Activated CD8-positive, alpha-beta T cell treated with anti-CD3 and anti-CD28 coated beads, Interleukin-2, amount 10 ng/mL, durations not matched to agents 7 days and 5 days (primary cell): ENCODE measurements at regions not wholly inside any gene's neighbourhood (a gene's known extent, or its start where the extent isn't known, plus 50 kb on each side); places are given as distances from the start of the nearest gene placed in this dataset.
"Not testable (repeated sequence)": the region's sequence is repeated elsewhere in the genome, so short reads cannot be mapped to it uniquely, and the experiment has no call there.

Source experiments
- ATAC-seq: fragments of 150-1000 bp; cut with Tn5 transposase; one replicate; pipeline ENCODE4 v1.10.0; 2021; ENCODE audit warnings: moderate library complexity
- CTCF ChIA-PET: fragments of 350-600 bp; sonication (Branson Sonifier 250); formaldehyde crosslinking; loops from one replicate; lab custom pipeline; 2021; ENCODE audit warnings: antibody characterized with exemption; lab: Charles Lee
- POLR2A ChIA-PET: fragments of 350-600 bp; sonication (Branson Sonifier 250); formaldehyde crosslinking; loops from one replicate; lab custom pipeline; 2021; ENCODE audit warnings: antibody characterized with exemption; lab: Charles Lee
- DNase-seq: peaks from one replicate; pipeline ENCODE4 v3.0.0-alpha.2; 2020
- H3K27ac Mint-ChIP-seq: one replicate; pipeline ENCODE4 v1.8.0; 2021; ENCODE audit warnings: mild to moderate bottlenecking, mixed read lengths
- H3K27me3 Mint-ChIP-seq: one replicate; pipeline ENCODE4 v1.8.0; 2021; ENCODE audit warnings: low read depth, mixed read lengths
- H3K36me3 Mint-ChIP-seq: one replicate; pipeline ENCODE4 v1.8.0; 2021; ENCODE audit warnings: low read depth, mixed read lengths
- H3K4me1 Mint-ChIP-seq: one replicate; pipeline ENCODE4 v1.8.0; 2021; ENCODE audit warnings: low read depth, mixed read lengths
- H3K4me3 Mint-ChIP-seq: one replicate; pipeline ENCODE4 v1.8.0; 2021; ENCODE audit warnings: mild to moderate bottlenecking, mixed read lengths
- H3K9me3 Mint-ChIP-seq: one replicate; pipeline ENCODE4 v1.8.0; 2022; ENCODE audit warnings: mixed read lengths; ENCODE audit not compliant: insufficient read depth

GRCh38 chr5:84764227-84764626 lies 379.5 kb upstream of the EDIL3 start:
- Mint-ChIP-seq H3K4me3 (no peak overlapping the region), H3K36me3 (no peaks in the 10 kb centered on the region), H3K27ac (no peak overlapping the region), H3K4me1 (no peaks in the 10 kb centered on the region), H3K9me3 (no peaks in the 10 kb centered on the region), H3K27me3 (no peaks in the 10 kb centered on the region)
- CTCF ChIA-PET = no interaction called here
- DNase-seq = no peak
- POLR2A ChIA-PET = no interaction called here
- no peak for ATAC-seq

GRCh38 chr5:84758008-84758407 lies 373.3 kb upstream of the EDIL3 start:
- Mint-ChIP-seq H3K4me3 (no peak overlapping the region), H3K36me3 (no peaks in the 10 kb centered on the region), H3K27me3 (no peaks in the 10 kb centered on the region), H3K9me3 (no peaks in the 10 kb centered on the region), H3K27ac (no peak overlapping the region), H3K4me1 (no peaks in the 10 kb centered on the region)
- ChIA-PET CTCF (no interaction called here), POLR2A (no interaction called here)
- DNase-seq (no peak), ATAC-seq (no peak)

GRCh38 chr5:84752780-84753179 lies 368.1 kb upstream of the EDIL3 start:
- POLR2A ChIA-PET = no interaction called here
- no peaks in the 10 kb centered on the region for H3K27me3 Mint-ChIP-seq
- CTCF ChIA-PET = no interaction called here
- no peaks in the 10 kb centered on the region for H3K9me3 Mint-ChIP-seq
- H3K4me1 Mint-ChIP-seq = no peaks in the 10 kb centered on the region
- no peaks in the 10 kb centered on the region for H3K36me3 Mint-ChIP-seq
- no peak overlapping the region for H3K27ac Mint-ChIP-seq
- ATAC-seq (no peak), DNase-seq (no peak)
- no peak overlapping the region for H3K4me3 Mint-ChIP-seq

- Mint-ChIP-seq H3K4me3 (no peak overlapping the region), H3K4me1 (no peaks in the 10 kb centered on the region), H3K9me3 (no peaks in the 10 kb centered on the region), H3K27ac (no peak overlapping the region), H3K36me3 (no peaks in the 10 kb centered on the region), H3K27me3 (no peaks in the 10 kb centered on the region)
- DNase-seq (no peak), ATAC-seq (no peak)
- POLR2A ChIA-PET = no interaction called here
- CTCF ChIA-PET = no interaction called here
These were observed 363.6 kb upstream of the EDIL3 start for GRCh38 chr5:84748313-84748712.

- DNase-seq, CTCF ChIA-PET, H3K27me3 Mint-ChIP-seq, ATAC-seq, H3K36me3 Mint-ChIP-seq, H3K27ac Mint-ChIP-seq, H3K4me1 Mint-ChIP-seq, H3K4me3 Mint-ChIP-seq, POLR2A ChIA-PET, H3K9me3 Mint-ChIP-seq: not testable (repeated sequence)
These were observed 361.6 kb upstream of the EDIL3 start for GRCh38 chr5:84746280-84746679.

GRCh38 chr5:84741056-84741455 lies 356.4 kb upstream of the EDIL3 start:
- Mint-ChIP-seq H3K27me3 (no peaks in the 10 kb centered on the region), H3K27ac (no peak overlapping the region)

GRCh38 chr5:84729326-84729725 lies 344.6 kb upstream of the EDIL3 start:
- DNase-seq = no peak
- POLR2A ChIA-PET = no interaction called here
- Mint-ChIP-seq H3K4me1 (no peaks in the 10 kb centered on the region), H3K36me3 (no peaks in the 10 kb centered on the region), H3K27ac (no peak overlapping the region), H3K27me3 (no peaks in the 10 kb centered on the region), H3K9me3 (peaks cover under 1% of the 10 kb centered on the region), H3K4me3 (no peak overlapping the region)
- CTCF ChIA-PET = no interaction called here
- ATAC-seq = no peak

More at GRCh38 chr5:84741056-84741455, 356.4 kb upstream of the EDIL3 start:
- no peaks in the 10 kb centered on the region for H3K36me3 Mint-ChIP-seq
- CTCF ChIA-PET = no interaction called here
- no peaks in the 10 kb centered on the region for H3K9me3 Mint-ChIP-seq
- no peak overlapping the region for H3K4me3 Mint-ChIP-seq
- ATAC-seq (no peak), DNase-seq (no peak)
- H3K4me1 Mint-ChIP-seq = no peaks in the 10 kb centered on the region
- POLR2A ChIA-PET = no interaction called here

GRCh38 chr5:84727708-84728107 lies 343.0 kb upstream of the EDIL3 start:
- no peak for ATAC-seq
- no peak overlapping the region for H3K27ac Mint-ChIP-seq
- POLR2A ChIA-PET = no interaction called here
- peaks cover 5% of the 10 kb centered on the region for H3K9me3 Mint-ChIP-seq
- H3K36me3 Mint-ChIP-seq = no peaks in the 10 kb centered on the region
- no peak overlapping the region for H3K4me3 Mint-ChIP-seq
- no peaks in the 10 kb centered on the region for H3K27me3 Mint-ChIP-seq
- no peak for DNase-seq
- CTCF ChIA-PET = no interaction called here
- H3K4me1 Mint-ChIP-seq = no peaks in the 10 kb centered on the region

GRCh38 chr5:84725946-84726570 lies 341.4 kb upstream of the EDIL3 start:
- H3K36me3 Mint-ChIP-seq = no peaks in the 10 kb centered on the region
- ATAC-seq (no peak), DNase-seq (no peak)
- no peaks in the 10 kb centered on the region for H3K4me1 Mint-ChIP-seq
- H3K27ac Mint-ChIP-seq = no peak overlapping the region
- peaks cover 5% of the 10 kb centered on the region for H3K9me3 Mint-ChIP-seq
- CTCF ChIA-PET = no interaction called here
- POLR2A ChIA-PET = no interaction called here
- H3K4me3 Mint-ChIP-seq = no peak overlapping the region
- no peaks in the 10 kb centered on the region for H3K27me3 Mint-ChIP-seq

- Mint-ChIP-seq H3K27me3 (no peaks in the 10 kb centered on the region), H3K27ac (no peak overlapping the region), H3K9me3 (peaks cover 15% of the 10 kb centered on the region), H3K4me3 (no peak overlapping the region), H3K36me3 (no peaks in the 10 kb centered on the region), H3K4me1 (no peaks in the 10 kb centered on the region)
- ATAC-seq = no peak
- ChIA-PET CTCF (no interaction called here), POLR2A (no interaction called here)
- DNase-seq = no peak
These were observed 340.0 kb upstream of the EDIL3 start for GRCh38 chr5:84724683-84725082.

- Mint-ChIP-seq H3K36me3 (no peaks in the 10 kb centered on the region), H3K4me3 (no peak overlapping the region), H3K27ac (no peak overlapping the region), H3K27me3 (no peaks in the 10 kb centered on the region), H3K9me3 (peaks cover 15% of the 10 kb centered on the region), H3K4me1 (no peaks in the 10 kb centered on the region)
- ATAC-seq (no peak), DNase-seq (no peak)
- ChIA-PET CTCF (no interaction called here), POLR2A (no interaction called here)
These were observed 339.5 kb upstream of the EDIL3 start for GRCh38 chr5:84724181-84724580.

GRCh38 chr5:84718377-84718776 lies 333.7 kb upstream of the EDIL3 start:
- ATAC-seq = no peak
- Mint-ChIP-seq H3K27ac (no peak overlapping the region), H3K4me1 (no peaks in the 10 kb centered on the region), H3K27me3 (no peaks in the 10 kb centered on the region), H3K4me3 (no peak overlapping the region), H3K36me3 (no peaks in the 10 kb centered on the region), H3K9me3 (peaks cover 15% of the 10 kb centered on the region)
- DNase-seq = no peak
- POLR2A ChIA-PET = no interaction called here
- CTCF ChIA-PET = no interaction called here

- Mint-ChIP-seq H3K9me3 (peaks cover 13% of the 10 kb centered on the region), H3K27me3 (no peaks in the 10 kb centered on the region), H3K36me3 (no peaks in the 10 kb centered on the region), H3K4me3 (no peak overlapping the region), H3K4me1 (no peaks in the 10 kb centered on the region), H3K27ac (no peak overlapping the region)
- ATAC-seq (no peak), DNase-seq (no peak)
- POLR2A ChIA-PET = no interaction called here
- CTCF ChIA-PET = no interaction called here
These were observed 331.0 kb upstream of the EDIL3 start for GRCh38 chr5:84715686-84716085.
